B cell (primary cell): ENCODE measurements at regions not wholly inside any gene's neighbourhood (a gene's known extent, or its start where the extent isn't known, plus 50 kb on each side); places are given as distances from the start of the nearest gene placed in this dataset.

Experiments
- ATAC-seq: fragments of 200-7000 bp; cut with Tn5 transposase; one replicate; pipeline ENCODE4 v1.10.0; 2021; ENCODE audit warnings: low read depth, mild to moderate bottlenecking, moderate number of reproducible peaks, moderate library complexity
- CTCF ChIA-PET: fragments of 350-600 bp; sonication (Branson Sonifier 250); formaldehyde crosslinking; loops from one replicate; lab custom pipeline; 2021; ENCODE audit warnings: antibody characterized with exemption, inconsistent platforms; lab: Charles Lee
- POLR2A ChIA-PET: fragments of 350-600 bp; sonication (Branson Sonifier 250); formaldehyde crosslinking; loops from one replicate; lab custom pipeline; 2021; ENCODE audit warnings: antibody characterized with exemption; lab: Charles Lee
- DNase-seq: peaks from one replicate; pipeline ENCODE4 v3.0.0; 2013
- H2AFZ ChIP-seq: 2 replicates; pipeline ENCODE4 v1.6.1; 2012; ENCODE audit warnings: mild to moderate bottlenecking, low read depth, low read length; ENCODE audit not compliant: insufficient read depth, poor library complexity, severe bottlenecking
- H3K27ac ChIP-seq, 2 donors: 1 replicate in 1 of 2; 2 replicates in 1 of 2; pipeline ENCODE4 v1.5.1; 2012 to 2013; ENCODE audit warnings: low read length in 2 of 2, mild to moderate bottlenecking in 2 of 2, moderate library complexity in 1 of 2
- H3K27me3 ChIP-seq, 4 experiments: fragments of 200-600 bp in 1 of 4; sonication (generic) in 1 of 4; replicated peaks in 1 of 4; 1 replicate in 2 of 4; 2 replicates in 2 of 4; pipeline versions ENCODE4 v1.6.1 to v1.7.0; 2013 to 2016; ENCODE audit warnings: low read length in 3 of 4, mild to moderate bottlenecking in 2 of 4, mixed read lengths in 1 of 4, moderate library complexity in 1 of 4; ENCODE audit not compliant: insufficient read depth in 4 of 4, control insufficient read depth in 3 of 4; ENCODE audit errors: control extremely low read depth in 1 of 4
- H3K36me3 ChIP-seq, 2 experiments: replicated peaks in 1 of 2; 1 replicate in 1 of 2; 2 replicates in 1 of 2; pipeline versions ENCODE4 v1.6.1 to v1.7.1; 2013; ENCODE audit warnings: low read length in 1 of 2; ENCODE audit not compliant: insufficient read depth in 2 of 2, control insufficient read depth in 1 of 2; ENCODE audit errors: control extremely low read depth in 1 of 2, extremely low read depth in 1 of 2
- H3K4me1 ChIP-seq, 2 donors: fragments of 200-600 bp in 1 of 2; sonication (generic) in 1 of 2; 1 replicate in 1 of 2; 2 replicates in 1 of 2; pipeline versions ENCODE4 v1.5.1 to v1.6.1; 2013 to 2017; ENCODE audit warnings: low read length in 2 of 2; ENCODE audit not compliant: control insufficient read depth in 2 of 2, insufficient read depth in 2 of 2
- H3K4me2 ChIP-seq: replicated peaks from 2 replicates; pipeline ENCODE3; 2012; ENCODE audit warnings: mild to moderate bottlenecking, low read depth, low read length; ENCODE audit not compliant: poor library complexity, severe bottlenecking
- H3K4me3 ChIP-seq, 5 experiments: fragments of 200-600 bp in 1 of 5; sonication (generic) in 1 of 5; 1 replicate in 3 of 5; 2 replicates in 2 of 5; pipeline versions ENCODE4 v1.5.1 to v1.7.0; 2011 to 2016; ENCODE audit warnings: low read length in 4 of 5, mild to moderate bottlenecking in 4 of 5, low read depth in 2 of 5, control low read depth in 1 of 5, moderate library complexity in 1 of 5; ENCODE audit not compliant: insufficient read depth in 1 of 5; ENCODE audit errors: control extremely low read depth in 1 of 5, extremely low read depth in 1 of 5
- H3K79me2 ChIP-seq: fragments of 200-600 bp; sonication (generic); one replicate; pipeline ENCODE4 v1.6.0; 2016; ENCODE audit warnings: low read length; ENCODE audit not compliant: control insufficient read depth, insufficient read depth
- H3K9ac ChIP-seq: fragments of 200-600 bp; sonication (generic); 2 replicates; pipeline ENCODE4 v1.6.1; 2017; ENCODE audit warnings: mild to moderate bottlenecking, low read length, moderate library complexity
- H3K9me3 ChIP-seq, 3 donors: one replicate each; pipeline versions ENCODE4 v1.6.1 to v1.7.1; 2013; ENCODE audit warnings: low read length in 2 of 3; ENCODE audit not compliant: control insufficient read depth in 2 of 3, insufficient read depth in 1 of 3; ENCODE audit errors: control extremely low read depth in 1 of 3
- H4K20me1 ChIP-seq: 2 replicates; pipeline ENCODE4 v1.6.0; 2012; ENCODE audit warnings: mild to moderate bottlenecking, low read length; ENCODE audit not compliant: insufficient read depth, control insufficient read depth, poor library complexity, severe bottlenecking
- H3K27ac Mint-ChIP-seq: one replicate; pipeline ENCODE4 v1.8.0; 2021; ENCODE audit warnings: mixed read lengths
- H3K27me3 Mint-ChIP-seq: one replicate; pipeline ENCODE4 v1.8.0; 2021; ENCODE audit warnings: mixed read lengths
- H3K4me1 Mint-ChIP-seq: one replicate; pipeline ENCODE4 v1.8.0; 2021; ENCODE audit warnings: mixed read lengths
- H3K4me3 Mint-ChIP-seq: one replicate; pipeline ENCODE4 v1.8.0; 2021; ENCODE audit warnings: mixed read lengths
- H3K9me3 Mint-ChIP-seq: one replicate; pipeline ENCODE4 v1.8.0; 2022; ENCODE audit warnings: mixed read lengths; ENCODE audit not compliant: insufficient read depth
- EZH2 ChIP-seq: IDR thresholded peaks from 2 replicates; pipeline ENCODE4 v1.6.1; 2012; ENCODE audit warnings: borderline replicate concordance, low read depth, mild to moderate bottlenecking, moderate library complexity, low read length; ENCODE audit not compliant: insufficient read depth, poor library complexity, severe bottlenecking
- WGBS: methylation state at CpG from one replicate; pipeline ENCODE4 v1.1.5; 2013; ENCODE audit warnings: missing lambda C conversion rate; ENCODE audit not compliant: insufficient coverage; 5-methylcytosine and 5-hydroxymethylcytosine counted together
- intact Hi-C: fragments of 100-400 bp; cut with micrococcal nuclease; formaldehyde crosslinking; loops from one replicate; pipeline ENCODE4 v1.10.0; 2022
- TF ChIP-seq, protein P1 (sequence below): fragments of 200-600 bp; IDR thresholded peaks from one replicate; pipeline ENCODE4 v1.8.0; 2022; ENCODE audit warnings: antibody characterized with exemption, mild to moderate bottlenecking

DNA sequence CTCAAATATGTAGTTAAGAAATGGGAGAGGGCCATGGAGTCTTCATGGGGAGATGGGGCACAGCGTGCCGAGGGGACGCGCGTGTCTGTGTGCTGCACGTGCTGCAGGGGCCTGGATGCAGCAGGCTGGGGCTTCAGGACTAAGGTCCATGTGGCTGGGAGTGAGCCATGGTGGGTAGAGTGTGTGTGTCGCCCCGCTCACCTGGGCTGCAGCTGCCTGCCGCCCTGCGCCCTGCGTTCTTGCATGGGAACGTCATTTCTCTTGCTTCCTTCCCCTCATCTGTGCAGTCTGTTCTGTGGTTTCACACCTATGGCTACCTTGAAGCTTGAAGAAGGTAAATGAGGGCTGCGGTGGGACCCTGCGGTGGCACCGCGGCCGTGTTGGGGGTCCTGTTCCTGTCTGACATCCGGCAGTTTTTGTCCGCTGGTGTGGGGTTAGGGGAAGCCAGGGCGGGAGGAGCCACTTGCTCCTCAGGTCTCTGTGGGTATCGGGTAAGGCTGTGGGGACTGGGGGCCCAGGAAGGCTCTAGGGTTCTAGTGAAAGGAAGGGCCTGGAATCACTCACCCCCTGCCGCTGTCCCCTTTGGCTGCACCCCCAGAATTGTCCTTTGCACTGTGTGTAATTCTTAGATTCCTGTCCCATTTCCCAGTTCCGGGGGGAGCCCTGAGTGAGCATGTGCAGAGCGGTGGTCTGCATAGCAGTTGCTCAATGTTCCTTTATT, 54.1 kb upstream of the HS6ST1 start:
- H2AFZ ChIP-seq = no peak overlapping the region
- Mint-ChIP-seq H3K4me1 (no peaks in the 10 kb centered on the region), H3K4me3 (no peak overlapping the region), H3K27me3 (no peaks in the 10 kb centered on the region), H3K27ac (no peak overlapping the region), H3K9me3 (no peaks in the 10 kb centered on the region)
- intact Hi-C loops = no loop called here
- ChIA-PET POLR2A (no interaction called here), CTCF (no interaction called here)
- DNase-seq (no peak), ATAC-seq (no peak)
- no peaks in the 10 kb centered on the region for H4K20me1 ChIP-seq
- TF ChIP-seq, protein P1, sequence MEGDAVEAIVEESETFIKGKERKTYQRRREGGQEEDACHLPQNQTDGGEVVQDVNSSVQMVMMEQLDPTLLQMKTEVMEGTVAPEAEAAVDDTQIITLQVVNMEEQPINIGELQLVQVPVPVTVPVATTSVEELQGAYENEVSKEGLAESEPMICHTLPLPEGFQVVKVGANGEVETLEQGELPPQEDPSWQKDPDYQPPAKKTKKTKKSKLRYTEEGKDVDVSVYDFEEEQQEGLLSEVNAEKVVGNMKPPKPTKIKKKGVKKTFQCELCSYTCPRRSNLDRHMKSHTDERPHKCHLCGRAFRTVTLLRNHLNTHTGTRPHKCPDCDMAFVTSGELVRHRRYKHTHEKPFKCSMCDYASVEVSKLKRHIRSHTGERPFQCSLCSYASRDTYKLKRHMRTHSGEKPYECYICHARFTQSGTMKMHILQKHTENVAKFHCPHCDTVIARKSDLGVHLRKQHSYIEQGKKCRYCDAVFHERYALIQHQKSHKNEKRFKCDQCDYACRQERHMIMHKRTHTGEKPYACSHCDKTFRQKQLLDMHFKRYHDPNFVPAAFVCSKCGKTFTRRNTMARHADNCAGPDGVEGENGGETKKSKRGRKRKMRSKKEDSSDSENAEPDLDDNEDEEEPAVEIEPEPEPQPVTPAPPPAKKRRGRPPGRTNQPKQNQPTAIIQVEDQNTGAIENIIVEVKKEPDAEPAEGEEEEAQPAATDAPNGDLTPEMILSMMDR = no peak
- no peak for TF ChIP-seq EZH2
- 79% methylated on average over 20 of the region's 24 CpGs for WGBS
- no peak overlapping the region for H3K27ac ChIP-seq
- no peak overlapping the region for H3K4me3 ChIP-seq
- no peak overlapping the region for H3K4me2 ChIP-seq
- H3K9ac ChIP-seq = no peak overlapping the region
- H3K4me1 ChIP-seq = no peaks in the 10 kb centered on the region
- H3K9me3 ChIP-seq = no peaks in the 10 kb centered on the region
- no peaks in the 10 kb centered on the region for H3K27me3 ChIP-seq
- H3K79me2 ChIP-seq = no peaks in the 10 kb centered on the region
- H3K36me3 ChIP-seq = no peaks in the 10 kb centered on the region

DNA sequence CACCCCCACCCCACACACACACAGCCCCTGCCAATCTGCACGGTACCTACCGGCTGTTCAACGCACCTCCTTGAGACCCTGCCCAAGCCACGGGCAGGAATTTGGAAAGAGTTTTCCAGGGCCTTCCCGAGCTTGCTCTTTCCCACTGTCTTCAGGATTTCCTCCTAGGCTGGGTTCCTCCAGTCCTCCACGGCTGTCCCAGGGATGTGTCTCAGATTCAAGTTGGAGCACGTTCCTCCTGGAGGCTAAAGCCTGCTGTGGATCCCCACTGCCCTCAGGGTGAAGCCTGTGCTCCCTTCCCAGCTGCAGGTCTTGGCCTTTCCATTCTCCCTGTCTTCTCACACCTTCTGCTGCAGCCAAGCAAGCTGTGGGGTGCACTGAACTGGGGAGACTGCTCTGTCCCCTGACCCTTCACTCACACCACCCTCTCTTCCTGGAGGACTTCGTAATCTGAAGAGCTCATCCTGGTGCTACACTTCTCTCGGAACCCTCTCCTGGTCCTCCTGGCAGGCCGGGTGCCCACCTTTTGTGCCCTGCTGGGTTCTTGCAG, 54.9 kb upstream of the HS6ST1 start:
- no peaks in the 10 kb centered on the region for H3K9me3 ChIP-seq
- Mint-ChIP-seq H3K4me1 (no peaks in the 10 kb centered on the region), H3K27ac (no peak overlapping the region), H3K27me3 (no peaks in the 10 kb centered on the region), H3K9me3 (no peaks in the 10 kb centered on the region), H3K4me3 (no peak overlapping the region)
- DNase-seq = no peak
- no peaks in the 10 kb centered on the region for H3K79me2 ChIP-seq
- H3K27ac ChIP-seq = no peak overlapping the region
- no peak overlapping the region for H3K4me2 ChIP-seq
- ChIA-PET CTCF (no interaction called here), POLR2A (no interaction called here)
- H3K4me1 ChIP-seq = no peaks in the 10 kb centered on the region
- no peaks in the 10 kb centered on the region for H3K27me3 ChIP-seq
- TF ChIP-seq EZH2 = no peak
- TF ChIP-seq, protein P1 = no peak
- H4K20me1 ChIP-seq = no peaks in the 10 kb centered on the region
- no peak for ATAC-seq
- H2AFZ ChIP-seq = no peak overlapping the region
- 90% methylated on average over 9 of the region's 10 CpGs for WGBS
- H3K4me3 ChIP-seq = no peak overlapping the region
- intact Hi-C loops = no loop called here
- no peaks in the 10 kb centered on the region for H3K36me3 ChIP-seq
- H3K9ac ChIP-seq = no peak overlapping the region
